Mesendoderm (in vitro differentiated cells): ENCODE measurements at regions not wholly inside any gene's neighbourhood (a gene's known extent, or its start where the extent isn't known, plus 50 kb on each side); places are given as distances from the start of the nearest gene placed in this dataset.
A peak's percentile ranks its signal among the peaks of the same experiment; 100 is the strongest.

ENCODE experiments used
- DNase-seq: peaks from one replicate; pipeline ENCODE4 v3.0.0; 2013
- H2AK5ac ChIP-seq: 2 replicates; pipeline ENCODE4 v1.6.1; 2013; ENCODE audit warnings: low read length, inconsistent platforms
- H2BK120ac ChIP-seq: 2 replicates; pipeline ENCODE4 v1.6.1; 2013; ENCODE audit warnings: low read depth, mild to moderate bottlenecking, low read length, moderate library complexity, mixed read lengths
- H2BK15ac ChIP-seq: replicated peaks from 2 replicates; pipeline ENCODE4 v1.6.1; 2013; ENCODE audit warnings: low read depth, mild to moderate bottlenecking, moderate library complexity
- H2BK5ac ChIP-seq: 2 replicates; pipeline ENCODE4 v1.6.1; 2013; ENCODE audit warnings: low read length, inconsistent platforms
- H3K18ac ChIP-seq: 2 replicates; pipeline ENCODE4 v1.6.1; 2013; ENCODE audit warnings: mild to moderate bottlenecking, low read length, mixed read lengths
- H3K23ac ChIP-seq: one replicate; pipeline ENCODE4 v1.6.1; 2013; ENCODE audit warnings: low read length
- H3K27ac ChIP-seq: 2 replicates; pipeline ENCODE4 v1.5.1; 2013; ENCODE audit warnings: low read depth, mild to moderate bottlenecking, inconsistent platforms, low read length, moderate library complexity
- H3K27me3 ChIP-seq: 2 replicates; pipeline ENCODE4 v1.6.1; 2013; ENCODE audit warnings: low read length, control low read depth, mild to moderate bottlenecking, inconsistent platforms; ENCODE audit not compliant: insufficient read depth, poor library complexity
- H3K36me3 ChIP-seq: 2 replicates; pipeline ENCODE4 v1.6.1; 2013; ENCODE audit warnings: low read length, inconsistent platforms; ENCODE audit not compliant: control insufficient read depth, insufficient read depth
- H3K4ac ChIP-seq: one replicate; pipeline ENCODE4 v1.6.1; 2013; ENCODE audit warnings: low read depth, mild to moderate bottlenecking, low read length, moderate library complexity
- H3K4me1 ChIP-seq: 2 replicates; pipeline ENCODE4 v1.6.1; 2013; ENCODE audit warnings: low read depth, low read length, inconsistent platforms; ENCODE audit not compliant: control insufficient read depth
- H3K4me2 ChIP-seq: 2 replicates; pipeline ENCODE4 v1.6.1; 2013; ENCODE audit warnings: low read length
- H3K4me3 ChIP-seq: 2 replicates; pipeline ENCODE4 v1.5.1; 2013; ENCODE audit warnings: mild to moderate bottlenecking, low read length
- H3K56ac ChIP-seq: one replicate; pipeline ENCODE4 v1.6.1; 2013; ENCODE audit warnings: low read length
- H3K79me1 ChIP-seq: 2 replicates; pipeline ENCODE4 v1.6.1; 2013; ENCODE audit warnings: low read length, inconsistent platforms
- H3K79me2 ChIP-seq: 2 replicates; pipeline ENCODE4 v1.6.1; 2013; ENCODE audit warnings: mild to moderate bottlenecking, low read length; ENCODE audit not compliant: control insufficient read depth, insufficient read depth
- H3K9ac ChIP-seq: 2 replicates; pipeline ENCODE4 v1.6.1; 2013; ENCODE audit warnings: low read length, inconsistent platforms
- H4K5ac ChIP-seq: one replicate; pipeline ENCODE4 v1.6.1; 2013; ENCODE audit warnings: low read length
- H4K8ac ChIP-seq: one replicate; pipeline ENCODE4 v1.6.1; 2013; ENCODE audit warnings: low read depth, mild to moderate bottlenecking, control low read depth, low read length, moderate library complexity
- WGBS: extraction: QIAGEN DNeasy Blood & Tissue Kit; methylation state at CpG from one replicate; pipeline ENCODE4 v1.1.7; 2013; ENCODE audit warnings: low lambda C conversion rate, missing lambda C conversion rate; ENCODE audit not compliant: insufficient coverage; ENCODE audit errors: extremely low coverage; 5-methylcytosine and 5-hydroxymethylcytosine counted together

GRCh38 chr16:62832214-62832613 is 796.0 kb upstream of the CDH8 start:
- DNase-seq = no peak
- Histone ChIP-seq H3K36me3 (no peaks in the 10 kb centered on the region), H3K4me3 (no peak overlapping the region), H3K56ac (no peak overlapping the region), H3K79me2 (no peaks in the 10 kb centered on the region), H2AK5ac (no peak overlapping the region), H3K79me1 (no peaks in the 10 kb centered on the region), H3K4ac (no peak overlapping the region), H4K8ac (no peak overlapping the region), H2BK15ac (no peak overlapping the region), H2BK120ac (no peak overlapping the region), H3K23ac (no peak overlapping the region), H4K5ac (no peak overlapping the region), H2BK5ac (no peak overlapping the region), H3K27ac (no peak overlapping the region), H3K9ac (no peak overlapping the region), H3K27me3 (no peaks in the 10 kb centered on the region), H3K18ac (no peak overlapping the region), H3K4me1 (no peaks in the 10 kb centered on the region), H3K4me2 (no peak overlapping the region)
- 100% methylated on average over 2 of the region's 4 CpGs for WGBS

DNA sequence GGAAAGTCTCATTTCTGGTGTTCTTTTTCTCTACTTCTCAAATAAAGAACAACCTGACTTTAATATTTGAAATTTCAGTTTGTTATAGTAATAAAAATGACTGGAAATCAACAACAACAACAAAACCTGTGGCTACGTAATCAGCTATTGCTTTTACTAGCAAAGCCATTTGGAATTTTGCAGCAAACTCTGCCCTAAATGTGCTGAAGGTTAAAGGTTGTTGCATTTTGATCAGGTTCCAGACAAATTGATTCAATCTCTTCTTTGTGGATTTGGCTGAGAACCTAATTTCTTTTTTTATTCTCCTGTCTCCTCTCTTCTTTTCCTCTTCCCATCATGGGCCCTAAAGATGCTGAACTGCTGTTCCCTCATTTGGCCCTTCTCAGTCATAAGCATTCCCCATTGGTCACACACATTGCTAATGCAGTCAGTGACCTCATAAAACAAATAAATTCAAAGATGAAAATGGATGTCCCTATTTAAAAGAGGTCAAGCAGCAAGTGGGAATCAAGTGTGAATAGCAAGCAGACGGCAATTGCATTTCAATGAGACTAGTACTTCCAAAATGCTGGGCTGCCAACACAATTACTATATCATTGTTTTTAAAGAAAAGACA is 795.1 kb upstream of the CDH8 start:
- Histone ChIP-seq H3K79me1 (no peaks in the 10 kb centered on the region), H4K5ac (no peak overlapping the region), H3K27ac (no peak overlapping the region), H3K18ac (no peak overlapping the region), H3K4me1 (no peaks in the 10 kb centered on the region), H3K27me3 (no peaks in the 10 kb centered on the region), H3K23ac (no peak overlapping the region), H2BK15ac (no peak overlapping the region), H2BK120ac (no peak overlapping the region), H4K8ac (no peak overlapping the region), H2BK5ac (no peak overlapping the region), H3K56ac (no peak overlapping the region), H2AK5ac (no peak overlapping the region), H3K4me2 (no peak overlapping the region), H3K9ac (no peak overlapping the region), H3K4me3 (no peak overlapping the region), H3K4ac (no peak overlapping the region), H3K79me2 (no peaks in the 10 kb centered on the region), H3K36me3 (no peaks in the 10 kb centered on the region)
- no peak for DNase-seq
- no CpG with 5 or more reads among the region's 2 CpGs for WGBS

GRCh38 chr16:62829607-62830006 is 793.4 kb upstream of the CDH8 start:
- H3K4me1 ChIP-seq = no peaks in the 10 kb centered on the region
- no peaks in the 10 kb centered on the region for H3K27me3 ChIP-seq
- H3K23ac ChIP-seq = no peak overlapping the region
- H4K8ac ChIP-seq = no peak overlapping the region
- no peak overlapping the region for H3K27ac ChIP-seq
- H3K4me2 ChIP-seq = no peak overlapping the region
- no peak overlapping the region for H3K9ac ChIP-seq
- no peak overlapping the region for H2BK5ac ChIP-seq
- H2AK5ac ChIP-seq = no peak overlapping the region
- H3K4me3 ChIP-seq = no peak overlapping the region
- H3K79me2 ChIP-seq = no peaks in the 10 kb centered on the region
- H3K36me3 ChIP-seq = no peaks in the 10 kb centered on the region
- WGBS = no CpG with 5 or more reads among the region's 3 CpGs
- no peak overlapping the region for H3K18ac ChIP-seq
- peak; percentile 73 for DNase-seq
- H3K56ac ChIP-seq = no peak overlapping the region
- no peak overlapping the region for H4K5ac ChIP-seq
- H2BK120ac ChIP-seq = no peak overlapping the region
- no peaks in the 10 kb centered on the region for H3K79me1 ChIP-seq
- no peak overlapping the region for H3K4ac ChIP-seq
- no peak overlapping the region for H2BK15ac ChIP-seq

DNA sequence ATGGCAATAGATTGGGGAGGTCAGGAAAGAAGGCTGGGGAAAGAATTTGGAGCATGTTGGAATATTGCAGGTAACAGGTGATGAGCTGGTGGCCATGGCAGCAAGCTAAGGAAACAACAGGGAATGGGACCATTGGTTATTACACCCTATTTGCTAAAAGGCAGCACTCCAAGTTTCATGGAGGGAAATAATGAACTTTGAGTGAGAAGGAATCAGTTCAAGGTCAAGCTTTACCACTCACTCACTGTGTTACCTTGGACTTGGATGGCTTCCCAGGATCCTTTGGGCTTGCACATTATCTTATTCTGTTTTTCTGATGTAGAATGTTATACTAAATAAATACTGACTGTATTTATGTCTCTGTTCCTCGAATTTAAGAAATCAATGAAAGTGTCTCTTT is 792.8 kb upstream of the CDH8 start:
- no peaks in the 10 kb centered on the region for H3K27me3 ChIP-seq
- H3K23ac ChIP-seq = no peak overlapping the region
- H3K79me1 ChIP-seq = no peaks in the 10 kb centered on the region
- DNase-seq = no peak
- no peaks in the 10 kb centered on the region for H3K4me1 ChIP-seq
- no peak overlapping the region for H3K27ac ChIP-seq
- no peak overlapping the region for H3K9ac ChIP-seq
- H2AK5ac ChIP-seq = no peak overlapping the region
- H2BK5ac ChIP-seq = no peak overlapping the region
- H3K36me3 ChIP-seq = no peaks in the 10 kb centered on the region
- no peak overlapping the region for H3K4ac ChIP-seq
- no peak overlapping the region for H3K4me3 ChIP-seq
- no peak overlapping the region for H2BK15ac ChIP-seq
- no peak overlapping the region for H2BK120ac ChIP-seq
- no CpG with 5 or more reads among the region's 1 CpG for WGBS
- no peak overlapping the region for H4K8ac ChIP-seq
- H3K18ac ChIP-seq = no peak overlapping the region
- H3K4me2 ChIP-seq = no peak overlapping the region
- H3K79me2 ChIP-seq = no peaks in the 10 kb centered on the region
- H4K5ac ChIP-seq = no peak overlapping the region
- no peak overlapping the region for H3K56ac ChIP-seq

DNA sequence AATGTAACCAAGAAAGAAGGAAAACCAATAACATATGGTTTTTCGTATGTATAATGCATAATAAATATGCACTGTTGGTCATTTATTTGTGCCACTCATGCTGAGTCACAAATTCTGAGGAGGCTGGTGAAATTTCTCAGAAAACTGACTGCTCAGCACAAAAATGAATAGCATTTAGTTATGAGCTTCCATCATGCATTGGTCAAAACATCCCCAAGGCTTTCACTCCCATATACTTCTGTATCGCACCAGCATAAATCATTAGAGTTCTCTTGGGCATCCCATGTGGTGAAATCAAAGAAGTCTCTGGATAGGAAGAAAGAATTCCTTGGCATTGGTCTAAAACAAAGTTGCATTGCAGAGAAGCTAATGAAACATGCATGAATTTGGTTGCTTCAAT is 785.6 kb upstream of the CDH8 start:
- Histone ChIP-seq H3K36me3 (no peaks in the 10 kb centered on the region), H4K8ac (no peak overlapping the region), H3K9ac (no peak overlapping the region), H2BK5ac (no peak overlapping the region), H3K27me3 (no peaks in the 10 kb centered on the region), H3K4me2 (no peak overlapping the region), H4K5ac (no peak overlapping the region), H3K18ac (no peak overlapping the region), H3K79me1 (no peaks in the 10 kb centered on the region), H3K27ac (no peak overlapping the region), H3K56ac (no peak overlapping the region), H3K4me3 (no peak overlapping the region), H3K4me1 (no peaks in the 10 kb centered on the region), H3K4ac (no peak overlapping the region), H2AK5ac (no peak overlapping the region), H3K23ac (no peak overlapping the region), H2BK15ac (no peak overlapping the region), H2BK120ac (no peak overlapping the region), H3K79me2 (no peaks in the 10 kb centered on the region)
- no CpG with 5 or more reads among the region's 2 CpGs for WGBS
- DNase-seq = no peak

- Histone ChIP-seq H3K27ac (no peak overlapping the region), H2BK120ac (no peak overlapping the region), H3K4me3 (no peak overlapping the region), H3K27me3 (no peaks in the 10 kb centered on the region), H2AK5ac (no peak overlapping the region), H3K23ac (no peak overlapping the region), H3K18ac (no peak overlapping the region), H3K56ac (no peak overlapping the region), H2BK5ac (no peak overlapping the region), H3K4me1 (no peaks in the 10 kb centered on the region), H3K9ac (no peak overlapping the region), H3K4ac (no peak overlapping the region), H3K4me2 (no peak overlapping the region), H4K8ac (no peak overlapping the region), H3K36me3 (no peaks in the 10 kb centered on the region), H3K79me1 (no peaks in the 10 kb centered on the region), H2BK15ac (no peak overlapping the region), H4K5ac (no peak overlapping the region), H3K79me2 (no peaks in the 10 kb centered on the region)
- no peak for DNase-seq
- WGBS = no CpG with 5 or more reads among the region's 3 CpGs
Observed at GRCh38 chr16:62816971-62817519, 780.8 kb upstream of the CDH8 start.
